ENCODE measurements at regions not wholly inside any gene's neighbourhood (a gene's known extent, or its start where the extent isn't known, plus 50 kb on each side); places are given as distances from the start of the nearest gene placed in this dataset.

GRCh38 chr14:28494196-28494595, 272.4 kb upstream of the FOXG1 start:
- no peak for DNase-seq (ENCODE audit: low read depth, low spot score)
- no peaks in the 10 kb centered on the region for H3K9me3 ChIP-seq (ENCODE audit: control insufficient read depth, low read depth, low read length)
- no peak overlapping the region for H3K4me3 ChIP-seq (ENCODE audit: control insufficient read depth in 2 of 3, extremely low read depth in 1 of 3, insufficient read depth in 2 of 3, low read depth in 1 of 3, low read length in 3 of 3)
- H3K27me3 ChIP-seq (ENCODE audit: control insufficient read depth, extremely low read depth, insufficient read depth, low read length) = no peaks in the 10 kb centered on the region
- H4K20me1 ChIP-seq (ENCODE audit: control insufficient read depth, extremely low read depth, insufficient read depth, low read length) = no peaks in the 10 kb centered on the region
- dilution Hi-C loops (cut with MboI; ENCODE audit: extremely low pct_ligation_motif_present, low sequenced_read_pairs) = no loop called here
- no peaks in the 10 kb centered on the region for H3K4me1 ChIP-seq (ENCODE audit: control insufficient read depth, extremely low read depth, insufficient read depth, low read length)
- no peaks in the 10 kb centered on the region for H3K36me3 ChIP-seq (ENCODE audit: control insufficient read depth in 2 of 2, extremely low read depth in 1 of 2, insufficient read depth in 2 of 2, low read length in 2 of 2)
- H3K79me2 ChIP-seq (ENCODE audit: control insufficient read depth, insufficient read depth, low read length) = no peaks in the 10 kb centered on the region
- no peak overlapping the region for H3K4me2 ChIP-seq (ENCODE audit: control insufficient read depth, extremely low read depth, insufficient read depth, low read depth, low read length)
- TF ChIP-seq CTCF (optimal IDR thresholded peaks at IDR 0.05 in 1 of 3, IDR thresholded peaks at IDR 0.05 in 1 of 3, conservative IDR thresholded peaks at IDR 0.05 in 1 of 3; ENCODE audit: extremely low read depth in 1 of 3, insufficient read depth in 2 of 3, low read length in 3 of 3) (no peak), EZH2 (IDR thresholded peaks at IDR 0.05; ENCODE audit: low read length) (no peak)
- no peaks in the 10 kb centered on the region for H3K9me1 ChIP-seq (ENCODE audit: control insufficient read depth, extremely low read depth, insufficient read depth, low read length)
- H2AFZ ChIP-seq (ENCODE audit: control insufficient read depth, low read length) = no peak overlapping the region
- H3K9ac ChIP-seq (ENCODE audit: control insufficient read depth, extremely low read depth, insufficient read depth, low read length) = no peak overlapping the region
- H3K27ac ChIP-seq (ENCODE audit: control insufficient read depth, insufficient read depth, low read length) = no peak overlapping the region
- FAIRE-seq = no peak

- H3K79me2 ChIP-seq (ENCODE audit: control insufficient read depth, insufficient read depth, low read length) = no peaks in the 10 kb centered on the region
- H3K4me1 ChIP-seq (ENCODE audit: control insufficient read depth, extremely low read depth, insufficient read depth, low read length) = no peaks in the 10 kb centered on the region
- H3K9me1 ChIP-seq (ENCODE audit: control insufficient read depth, extremely low read depth, insufficient read depth, low read length) = no peaks in the 10 kb centered on the region
- no peak overlapping the region for H3K27ac ChIP-seq (ENCODE audit: control insufficient read depth, insufficient read depth, low read length)
- dilution Hi-C loops (cut with MboI; ENCODE audit: extremely low pct_ligation_motif_present, low sequenced_read_pairs) = no loop called here
- no peak for DNase-seq (ENCODE audit: low read depth, low spot score)
- H3K9ac ChIP-seq (ENCODE audit: control insufficient read depth, extremely low read depth, insufficient read depth, low read length) = no peak overlapping the region
- no peaks in the 10 kb centered on the region for H4K20me1 ChIP-seq (ENCODE audit: control insufficient read depth, extremely low read depth, insufficient read depth, low read length)
- no peak overlapping the region for H3K4me2 ChIP-seq (ENCODE audit: control insufficient read depth, extremely low read depth, insufficient read depth, low read depth, low read length)
- no peak for FAIRE-seq
- H2AFZ ChIP-seq (ENCODE audit: control insufficient read depth, low read length) = no peak overlapping the region
- no peaks in the 10 kb centered on the region for H3K27me3 ChIP-seq (ENCODE audit: control insufficient read depth, extremely low read depth, insufficient read depth, low read length)
- no peaks in the 10 kb centered on the region for H3K9me3 ChIP-seq (ENCODE audit: control insufficient read depth, low read depth, low read length)
- no peaks in the 10 kb centered on the region for H3K36me3 ChIP-seq (ENCODE audit: control insufficient read depth in 2 of 2, extremely low read depth in 1 of 2, insufficient read depth in 2 of 2, low read length in 2 of 2)
- no peak overlapping the region for H3K4me3 ChIP-seq (ENCODE audit: control insufficient read depth in 2 of 3, extremely low read depth in 1 of 3, insufficient read depth in 2 of 3, low read depth in 1 of 3, low read length in 3 of 3)
- no peak for TF ChIP-seq CTCF (optimal IDR thresholded peaks at IDR 0.05 in 1 of 3, IDR thresholded peaks at IDR 0.05 in 1 of 3, conservative IDR thresholded peaks at IDR 0.05 in 1 of 3; ENCODE audit: extremely low read depth in 1 of 3, insufficient read depth in 2 of 3, low read length in 3 of 3)
- no peak for TF ChIP-seq EZH2 (IDR thresholded peaks at IDR 0.05; ENCODE audit: low read length)
These were observed 270.2 kb upstream of the FOXG1 start for GRCh38 chr14:28496364-28496763.

Data from keratinocyte (primary cell).